Eye (tissue), 1 donor: ENCODE measurements at regions not wholly inside any gene's neighbourhood (a gene's known extent, or its start where the extent isn't known, plus 50 kb on each side); places are given as distances from the start of the nearest gene placed in this dataset.
A peak's percentile ranks its signal among the peaks of the same experiment; 100 is the strongest.

Experiments used
- DNase-seq: peaks from one replicate; pipeline ENCODE4 v3.0.0-alpha.2; 2015

DNA sequence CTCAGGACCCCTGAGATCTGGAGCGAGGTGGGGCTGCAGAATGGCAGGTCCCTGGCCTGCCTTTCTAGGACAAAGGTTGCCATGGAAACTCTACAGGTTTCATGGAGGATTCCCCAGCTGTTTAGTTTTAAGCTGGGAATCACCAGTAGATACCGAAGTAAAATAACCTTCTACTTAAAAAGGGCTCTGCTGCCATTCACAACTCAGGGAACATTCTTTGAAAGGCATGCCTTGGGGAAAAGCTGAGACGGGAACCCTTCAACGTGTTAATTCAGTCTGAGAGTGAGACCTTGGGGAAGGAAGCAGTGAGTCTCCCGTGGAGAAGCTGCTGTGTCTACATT is 493.3 kb downstream of the BRD1 start:
- peak; percentile 46 for DNase-seq

- no peak for DNase-seq
Observed at GRCh38 chr22:49333206-49333605, 494.5 kb downstream of the BRD1 start.

- no peak for DNase-seq
Observed at GRCh38 chr22:49332691-49333090, 495.0 kb downstream of the BRD1 start.

DNA sequence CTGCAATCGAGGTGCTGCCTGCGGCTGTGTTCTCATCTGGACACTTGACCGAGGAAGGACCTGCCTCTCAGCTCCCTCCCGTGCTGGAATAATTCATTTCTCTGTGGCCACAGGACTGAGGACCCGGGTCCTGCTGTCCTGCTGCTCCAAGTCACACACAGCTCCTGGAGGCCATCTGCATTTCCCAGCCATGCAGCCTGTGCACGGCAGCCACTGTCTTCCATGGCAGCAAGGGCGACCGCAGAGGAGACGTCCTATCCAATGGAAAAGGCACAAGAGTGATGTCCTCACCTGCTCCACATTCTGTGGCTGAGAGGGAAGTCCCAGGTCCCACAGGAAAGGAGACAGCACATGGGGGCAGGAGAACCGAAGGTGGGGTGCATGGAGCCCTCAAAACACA is 495.8 kb downstream of the BRD1 start:
- no peak for DNase-seq

DNA sequence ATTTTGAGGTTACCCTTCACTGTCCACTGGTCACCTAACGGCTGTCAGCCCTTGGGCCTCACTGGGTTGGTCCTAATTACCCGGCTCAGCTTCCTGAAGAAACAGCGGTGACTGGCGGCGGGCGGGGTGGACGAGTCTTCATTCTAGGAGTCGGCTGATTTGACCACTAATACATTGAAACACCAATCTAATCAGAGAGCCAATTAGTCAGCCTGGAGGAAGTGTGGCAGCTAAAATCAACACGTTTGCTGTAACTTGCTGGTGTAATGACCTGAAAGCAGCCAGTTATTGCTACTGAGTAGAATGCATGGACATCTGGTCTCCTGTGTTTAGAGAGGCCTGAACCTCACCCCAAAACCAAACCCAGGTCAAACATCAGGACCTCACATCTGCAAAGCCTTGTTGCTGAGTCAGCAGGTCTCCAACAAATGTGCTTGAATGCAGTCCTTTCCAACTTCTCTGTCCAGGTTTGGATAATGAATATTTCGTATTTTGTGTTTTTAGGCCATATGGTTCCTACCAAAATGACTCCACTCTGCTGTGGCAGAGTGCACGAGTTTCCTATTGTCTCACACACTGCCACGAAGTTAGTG is 496.4 kb downstream of the BRD1 start:
- DNase-seq: no peak

DNA sequence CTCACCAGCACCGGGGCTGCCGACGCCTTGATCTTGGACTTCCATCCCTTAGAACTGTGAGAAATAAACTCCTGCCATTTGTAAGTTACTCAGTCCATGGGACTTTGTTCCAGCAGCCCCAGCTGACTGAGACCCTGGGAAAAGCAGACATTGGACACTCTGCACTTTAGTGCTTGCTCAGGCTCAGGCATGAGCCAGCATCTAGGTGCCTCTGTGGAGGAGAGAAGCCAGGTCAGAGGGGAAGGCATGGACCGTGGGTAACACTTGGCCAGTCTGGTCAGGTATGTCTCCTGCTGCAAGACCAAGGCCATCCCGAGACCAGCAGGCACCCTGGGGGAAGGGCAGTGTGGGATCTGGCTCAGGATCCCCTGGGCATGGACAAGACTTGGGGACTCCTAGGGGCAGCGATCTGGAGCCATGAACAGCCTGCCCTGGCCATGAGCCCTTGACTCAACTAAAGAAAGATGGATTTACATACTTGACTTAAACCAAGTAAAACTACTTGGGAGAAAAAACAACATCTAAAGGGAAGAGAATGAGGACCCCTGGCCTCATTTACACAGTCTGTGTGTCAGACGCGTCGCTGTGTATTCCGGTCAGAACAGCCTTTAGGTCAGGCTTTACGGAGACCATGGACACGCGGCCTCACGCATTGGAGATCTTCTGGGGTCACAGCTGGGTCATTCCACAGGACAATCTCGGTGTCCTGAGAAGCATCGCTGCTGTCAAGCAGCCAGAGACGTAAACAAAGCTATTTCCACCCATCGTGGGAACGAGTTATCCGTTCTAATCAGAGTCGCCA is 497.1 kb downstream of the BRD1 start:
- DNase-seq: no peak

GRCh38 chr22:49329636-49330035 is 498.0 kb downstream of the BRD1 start:
- DNase-seq: no peak

DNA sequence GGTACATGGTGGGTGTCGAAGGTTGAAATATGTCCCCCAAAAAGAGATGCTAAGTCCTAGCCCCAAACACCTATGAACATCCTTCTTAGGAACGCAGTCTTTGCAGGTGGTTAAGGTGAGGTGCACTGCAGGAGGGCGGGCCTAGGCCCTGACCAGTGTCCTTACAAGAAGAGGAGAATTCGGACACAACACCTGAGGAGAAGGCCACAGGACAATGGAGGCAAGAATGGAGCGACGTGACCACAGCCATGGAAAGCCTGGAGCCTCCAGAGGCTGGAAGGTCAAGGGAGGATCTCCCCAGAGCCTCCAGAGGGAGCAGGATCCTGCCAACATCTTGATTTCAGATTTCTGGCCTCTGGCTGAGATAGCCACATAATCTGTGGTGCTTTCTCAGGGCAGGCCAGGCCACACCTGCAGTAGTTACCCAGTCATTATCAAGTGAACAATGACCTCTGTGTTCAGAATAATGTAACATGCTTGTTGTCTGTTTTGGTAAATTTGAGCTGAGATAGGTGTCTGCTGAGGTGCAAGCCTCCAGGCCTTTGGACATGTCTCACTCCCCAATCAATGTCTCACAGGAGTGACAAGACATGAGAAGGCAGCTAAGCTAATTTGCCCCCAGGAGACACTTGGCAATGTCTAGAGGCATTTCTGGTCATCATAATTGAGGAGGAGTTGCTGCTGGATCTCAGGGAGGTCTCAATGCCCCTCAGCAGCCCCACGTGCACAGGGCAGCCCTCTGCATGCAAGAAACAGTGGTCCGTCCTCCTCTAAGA is 498.9 kb downstream of the BRD1 start:
- DNase-seq: no peak

- DNase-seq: no peak
Observed at GRCh38 chr22:49328118-49328475, 499.6 kb downstream of the BRD1 start.

GRCh38 chr22:49327411-49328117 is 500.1 kb downstream of the BRD1 start:
- no peak for DNase-seq

DNA sequence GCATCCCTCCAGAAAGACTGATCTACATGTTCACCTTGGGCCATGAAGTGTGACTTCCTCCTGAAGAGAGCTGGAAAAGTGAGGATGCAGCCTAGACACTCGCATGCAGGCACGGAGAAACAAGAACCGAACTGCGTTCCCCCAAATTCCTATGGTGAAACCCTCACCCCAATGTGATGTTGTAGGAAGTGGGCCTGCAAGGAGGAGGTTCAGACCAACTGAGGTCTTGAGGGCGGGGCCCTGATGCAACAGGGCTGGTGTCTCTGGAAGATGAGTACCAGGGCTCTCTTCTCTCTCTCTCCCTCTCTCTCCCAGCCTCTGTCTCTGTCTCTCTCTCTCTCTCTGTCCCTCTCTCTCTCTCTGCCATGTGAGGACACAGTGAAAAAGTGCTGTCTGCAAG is 501.1 kb downstream of the BRD1 start:
- DNase-seq: no peak

GRCh38 chr22:49325531-49326395 is 501.9 kb downstream of the BRD1 start:
- no peak for DNase-seq

- DNase-seq: no peak
Observed at GRCh38 chr22:49324527-49325491, 502.9 kb downstream of the BRD1 start.

DNA sequence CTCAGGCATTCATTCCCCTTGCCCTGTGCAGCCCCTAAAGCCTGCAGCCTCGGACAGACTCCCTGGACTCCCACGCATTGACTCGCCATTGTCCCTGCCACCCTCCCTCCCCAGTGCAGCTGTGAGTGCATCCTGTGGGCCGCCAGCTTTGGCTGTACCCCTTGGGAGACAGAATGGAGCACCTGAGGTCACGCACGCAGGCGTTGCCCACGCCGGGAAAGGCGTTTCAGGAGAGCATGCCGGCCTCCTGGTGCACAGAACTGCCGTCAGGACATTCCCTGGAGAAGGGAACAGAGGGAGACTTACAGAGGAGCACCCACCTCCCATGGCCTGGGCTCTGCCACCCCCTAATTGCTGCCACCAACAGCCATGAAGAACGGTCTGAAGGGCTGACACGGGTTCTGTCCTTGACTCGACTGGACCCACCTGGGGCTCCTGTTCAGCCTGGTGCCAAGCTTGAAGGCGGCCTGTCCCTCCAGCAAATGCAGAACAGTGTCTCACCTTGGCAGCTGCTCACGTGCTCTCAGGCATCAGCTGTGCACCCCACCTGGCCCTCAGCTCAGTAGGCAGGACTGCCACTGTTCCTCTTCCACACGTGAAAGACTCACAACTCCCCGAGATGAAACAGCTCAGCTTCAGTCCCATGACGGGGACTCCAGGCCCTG is 503.8 kb downstream of the BRD1 start:
- no peak for DNase-seq

DNA sequence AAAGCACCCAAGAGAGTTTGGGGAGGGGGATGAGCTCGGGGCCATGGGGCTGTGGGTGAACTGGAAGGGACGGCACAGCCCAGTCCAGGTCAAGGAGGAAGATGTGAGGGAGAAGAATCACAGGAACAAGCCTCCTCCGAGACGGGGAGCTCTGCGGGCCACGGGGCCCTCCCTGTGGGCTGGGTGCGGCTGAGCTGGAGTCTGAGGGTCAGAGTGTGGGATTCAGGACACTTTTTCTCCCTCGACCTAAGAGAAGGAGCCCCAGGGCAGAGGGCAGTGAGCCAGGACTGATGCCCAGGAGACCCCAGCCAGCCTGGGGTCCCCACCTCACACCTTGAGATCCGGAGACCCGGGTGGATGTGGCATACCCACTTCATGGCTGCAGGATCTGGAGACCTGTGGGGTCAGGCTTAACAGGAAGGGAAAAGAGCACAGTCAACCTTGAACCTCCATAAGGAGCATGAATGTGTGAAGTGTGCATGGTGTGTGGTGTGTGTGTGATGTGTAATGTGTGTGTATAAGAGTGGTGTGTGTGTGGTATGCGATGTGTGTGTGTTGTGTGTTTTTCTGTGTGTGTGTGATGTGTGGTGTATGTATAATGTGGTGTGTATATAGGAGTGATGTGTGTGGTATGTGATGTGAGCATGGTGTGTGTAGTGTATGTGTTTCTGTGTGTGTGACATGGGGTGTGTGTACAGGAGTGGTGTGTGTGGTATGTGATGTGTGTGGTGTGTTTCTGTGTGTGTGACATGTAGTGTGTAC is 504.6 kb downstream of the BRD1 start:
- DNase-seq: no peak

GRCh38 chr22:49322231-49322630 is 505.4 kb downstream of the BRD1 start:
- DNase-seq: no peak

GRCh38 chr22:49321477-49322055 is 506.1 kb downstream of the BRD1 start:
- no peak for DNase-seq

DNA sequence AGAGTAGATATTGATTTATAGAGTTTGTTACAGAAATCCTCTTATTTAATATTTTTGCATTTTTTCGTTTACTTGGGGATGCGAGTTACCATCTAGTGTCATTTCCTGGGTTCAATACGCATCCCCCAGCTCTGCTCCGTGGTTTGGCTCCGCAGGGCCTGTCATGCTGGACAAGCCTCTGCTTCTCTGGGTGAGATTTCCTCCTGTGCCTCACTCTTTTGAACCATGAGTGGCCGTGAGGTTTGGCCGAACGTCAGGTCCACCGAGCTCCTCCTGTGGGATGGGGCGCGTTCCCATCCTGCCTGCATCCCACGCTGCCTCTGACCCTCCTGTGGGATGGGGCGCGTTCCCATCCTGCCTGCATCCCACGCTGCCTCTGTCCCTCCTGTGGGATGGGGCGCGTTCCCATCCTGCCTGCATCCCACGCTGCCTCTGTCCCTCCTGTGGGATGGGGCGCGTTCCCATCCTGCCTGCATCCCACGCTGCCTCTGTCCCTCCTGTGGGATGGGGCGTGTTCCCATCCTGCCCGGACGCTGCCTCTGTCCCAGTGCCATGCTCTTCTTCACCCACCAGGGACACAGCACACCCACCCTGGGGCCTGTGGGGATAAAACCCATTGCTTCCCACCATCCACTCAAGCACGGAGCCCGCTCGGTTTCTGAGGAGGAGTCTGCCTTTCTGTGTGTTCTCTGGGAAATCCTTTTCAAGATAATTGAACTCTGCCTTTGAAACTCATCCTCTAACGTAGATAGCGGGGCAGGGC is 506.8 kb downstream of the BRD1 start:
- no peak for DNase-seq

DNA sequence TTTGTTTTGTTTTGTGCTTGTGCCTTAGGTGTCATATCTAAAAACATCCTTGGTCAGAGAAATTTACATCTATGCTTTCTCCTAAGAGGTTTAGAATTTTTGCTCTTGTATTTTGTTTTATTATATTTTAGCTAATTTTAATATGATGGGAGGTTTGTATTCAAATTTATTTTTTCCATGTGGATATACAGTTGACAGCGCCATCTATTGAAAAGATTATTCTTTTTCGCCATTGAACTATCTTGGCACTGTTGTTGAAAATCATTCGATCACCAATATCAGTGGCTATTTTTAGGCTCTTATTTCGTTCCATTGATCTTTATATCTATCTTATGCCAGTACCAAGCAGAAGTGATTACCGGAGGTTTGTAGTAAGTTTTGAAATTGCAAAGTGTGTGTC is 510.3 kb downstream of the BRD1 start:
- DNase-seq: no peak
